Muscle layer of duodenum (tissue), 2 donors: ENCODE measurements at regions not wholly inside any gene's neighbourhood (a gene's known extent, or its start where the extent isn't known, plus 50 kb on each side); places are given as distances from the start of the nearest gene placed in this dataset.

Source experiments
- H3K27ac ChIP-seq: one replicate; pipeline ENCODE4 v1.7.0; 2013; ENCODE audit warnings: mild to moderate bottlenecking, low read length
- H3K27me3 ChIP-seq: one replicate; pipeline ENCODE4 v1.7.0; 2013; ENCODE audit warnings: low read depth, mild to moderate bottlenecking, control low read depth, low read length
- H3K36me3 ChIP-seq, 2 donors: one replicate each; pipeline ENCODE4 v1.7.0; 2013; ENCODE audit warnings: low read length in 2 of 2, control low read depth in 1 of 2, mild to moderate bottlenecking in 1 of 2; ENCODE audit not compliant: insufficient read depth in 2 of 2, control insufficient read depth in 1 of 2
- H3K4me1 ChIP-seq, 2 donors: one replicate each; pipeline ENCODE4 v1.7.0; 2013; ENCODE audit warnings: low read length in 2 of 2, mild to moderate bottlenecking in 2 of 2, control low read depth in 1 of 2, moderate library complexity in 1 of 2; ENCODE audit not compliant: insufficient read depth in 2 of 2, control insufficient read depth in 1 of 2
- H3K4me3 ChIP-seq, 2 donors: one replicate each; pipeline ENCODE4 v1.7.0; 2013; ENCODE audit warnings: low read length in 2 of 2, low read depth in 1 of 2, mild to moderate bottlenecking in 1 of 2
- H3K9me3 ChIP-seq, 2 donors: one replicate each; pipeline ENCODE4 v1.7.0; 2013; ENCODE audit warnings: low read length in 2 of 2, control low read depth in 1 of 2, mild to moderate bottlenecking in 1 of 2; ENCODE audit not compliant: control insufficient read depth in 1 of 2
- donor health status: healthy.

DNA sequence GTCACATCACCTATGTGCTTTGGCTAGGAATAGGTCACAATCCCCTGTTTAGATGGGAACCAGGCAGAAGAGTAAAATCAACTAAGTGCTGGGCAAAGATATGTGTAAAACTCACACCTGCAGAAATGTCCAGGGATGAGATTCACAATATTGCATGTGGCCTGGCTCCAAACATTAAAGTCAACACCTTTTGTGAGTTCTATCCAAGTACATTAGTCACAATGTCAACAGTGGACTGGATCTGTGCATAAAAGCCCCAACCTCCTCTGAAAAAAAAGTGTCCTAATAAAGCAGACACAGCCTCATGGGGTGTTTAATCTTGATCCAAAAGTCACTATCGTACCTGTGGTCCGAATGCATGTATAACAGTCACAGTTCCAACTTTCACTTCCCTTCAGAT is 1990.3 kb downstream of the TP53TG3F start:
- no peaks in the 10 kb centered on the region for H3K27me3 ChIP-seq
- H3K4me3 ChIP-seq: no peak overlapping the region
- H3K9me3 ChIP-seq: peaks cover 5 to 42% of the 10 kb centered on the region in 2 donors
- H3K27ac ChIP-seq: no peak overlapping the region
- H3K36me3 ChIP-seq: no peaks in the 10 kb centered on the region
- no peaks in the 10 kb centered on the region for H3K4me1 ChIP-seq

DNA sequence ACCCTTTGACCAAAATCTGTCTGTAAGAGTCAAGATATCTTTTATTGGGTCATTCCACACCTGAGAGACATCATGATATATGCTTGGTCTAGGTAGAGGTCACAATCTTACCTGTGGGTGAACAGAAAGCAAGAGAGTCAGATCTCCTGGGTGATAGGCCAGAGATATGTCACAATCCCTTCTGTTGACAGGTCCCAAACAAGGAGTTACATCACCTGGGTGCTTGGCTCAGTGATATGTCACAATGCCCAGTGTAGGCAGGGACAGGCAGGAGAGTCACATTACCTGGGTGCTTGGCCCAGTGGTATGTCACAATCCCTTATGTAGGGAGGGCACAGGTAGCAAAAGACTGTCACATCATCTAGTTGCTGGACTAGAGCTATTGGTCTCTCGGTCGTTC is 1991.2 kb downstream of the TP53TG3F start:
- no peaks in the 10 kb centered on the region for H3K27me3 ChIP-seq
- no peak overlapping the region for H3K27ac ChIP-seq
- no peak overlapping the region for H3K4me3 ChIP-seq
- no peaks in the 10 kb centered on the region for H3K4me1 ChIP-seq
- H3K36me3 ChIP-seq: no peaks in the 10 kb centered on the region
- H3K9me3 ChIP-seq: peaks cover 5 to 44% of the 10 kb centered on the region in 2 donors

DNA sequence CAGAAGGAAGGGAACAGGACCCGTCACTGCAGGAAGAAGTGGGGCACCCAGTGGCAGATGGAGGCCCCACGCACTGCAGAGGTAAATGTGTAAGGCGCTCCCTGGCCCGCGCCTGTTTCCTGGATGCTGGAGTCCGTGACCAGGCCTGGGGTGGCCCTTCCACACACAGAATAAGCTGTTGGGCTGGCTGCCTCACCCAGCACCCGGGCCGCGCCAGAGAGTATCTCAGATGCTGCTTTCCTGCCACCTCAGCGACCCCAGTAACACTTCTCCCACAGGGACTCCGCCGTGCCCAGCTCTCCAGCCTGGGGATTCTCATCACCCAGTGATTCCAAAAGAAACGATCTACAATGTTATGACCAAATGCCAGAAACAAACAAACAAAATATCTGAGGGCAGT is 1993.1 kb downstream of the TP53TG3F start:
- Histone ChIP-seq H3K4me1 (no peaks in the 10 kb centered on the region), H3K36me3 (no peaks in the 10 kb centered on the region), H3K27me3 (no peaks in the 10 kb centered on the region), H3K4me3 (no peak overlapping the region), H3K9me3 (peaks cover 0 to 35% of the 10 kb centered on the region in 2 donors), H3K27ac (no peak overlapping the region)

DNA sequence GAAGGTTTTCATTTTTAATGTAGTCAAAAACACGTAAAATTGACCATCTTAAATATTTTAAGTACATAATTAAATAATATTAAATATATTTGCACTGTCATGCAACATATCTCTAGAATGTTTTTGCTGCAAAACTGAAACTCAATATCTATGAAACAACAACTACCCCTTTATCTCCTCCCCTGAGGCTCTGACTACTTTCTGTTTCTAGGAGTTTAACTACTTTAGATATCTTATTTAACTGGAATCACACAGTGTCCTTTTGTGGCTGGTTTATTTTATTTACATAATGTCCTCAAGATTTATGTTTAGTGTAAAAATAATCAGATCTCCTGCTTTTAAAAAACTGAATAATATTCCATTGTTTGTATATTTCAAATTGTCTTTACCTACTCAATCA is 2003.9 kb downstream of the TP53TG3F start:
- Histone ChIP-seq H3K9me3 (no peaks in the 10 kb centered on the region), H3K4me3 (no peak overlapping the region), H3K4me1 (no peaks in the 10 kb centered on the region), H3K27me3 (no peaks in the 10 kb centered on the region), H3K36me3 (no peaks in the 10 kb centered on the region), H3K27ac (no peak overlapping the region)

DNA sequence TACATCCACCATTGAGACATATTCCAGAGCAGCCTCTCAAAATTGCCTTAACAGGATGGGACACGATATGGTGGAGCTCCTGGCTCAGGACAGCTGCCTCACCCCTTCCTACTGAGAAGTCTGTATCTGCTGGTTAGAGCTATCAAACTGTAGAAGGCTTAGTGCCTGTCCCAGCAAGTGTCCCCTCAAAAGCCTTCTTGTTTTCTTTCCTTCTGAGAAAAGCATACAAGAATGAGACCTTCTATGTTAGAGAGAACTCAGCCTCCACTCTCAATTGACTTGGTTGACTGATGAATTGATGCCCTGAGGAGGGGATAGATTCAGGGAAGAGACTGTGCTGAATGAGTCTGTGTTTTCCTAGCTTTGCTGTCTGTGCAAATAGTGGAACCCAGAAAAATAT is 2020.9 kb downstream of the TP53TG3F start:
- no peaks in the 10 kb centered on the region for H3K27me3 ChIP-seq
- H3K4me1 ChIP-seq: no peaks in the 10 kb centered on the region
- no peak overlapping the region for H3K27ac ChIP-seq
- no peak overlapping the region for H3K4me3 ChIP-seq
- H3K9me3 ChIP-seq: no peaks in the 10 kb centered on the region
- no peaks in the 10 kb centered on the region for H3K36me3 ChIP-seq

DNA sequence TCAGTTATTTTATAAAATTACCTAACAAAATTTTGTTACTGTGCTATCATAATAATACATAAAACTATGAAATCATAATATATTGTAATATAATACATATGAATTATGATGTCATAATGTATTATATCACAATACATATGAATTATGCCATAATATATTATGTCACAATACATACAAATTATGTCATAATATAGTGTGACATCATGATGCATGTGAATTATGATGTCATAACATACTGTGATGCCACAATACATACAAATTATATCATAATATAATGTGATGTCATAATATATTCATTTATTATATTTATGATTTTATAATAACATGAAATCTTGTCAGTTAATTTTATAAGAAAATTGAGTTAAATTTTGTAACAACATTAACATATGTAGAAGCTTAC is 2021.6 kb downstream of the TP53TG3F start:
- Histone ChIP-seq H3K4me3 (no peak overlapping the region), H3K4me1 (no peaks in the 10 kb centered on the region), H3K9me3 (peaks cover 0 to 4% of the 10 kb centered on the region in 2 donors), H3K36me3 (no peaks in the 10 kb centered on the region), H3K27ac (no peak overlapping the region), H3K27me3 (no peaks in the 10 kb centered on the region)

DNA sequence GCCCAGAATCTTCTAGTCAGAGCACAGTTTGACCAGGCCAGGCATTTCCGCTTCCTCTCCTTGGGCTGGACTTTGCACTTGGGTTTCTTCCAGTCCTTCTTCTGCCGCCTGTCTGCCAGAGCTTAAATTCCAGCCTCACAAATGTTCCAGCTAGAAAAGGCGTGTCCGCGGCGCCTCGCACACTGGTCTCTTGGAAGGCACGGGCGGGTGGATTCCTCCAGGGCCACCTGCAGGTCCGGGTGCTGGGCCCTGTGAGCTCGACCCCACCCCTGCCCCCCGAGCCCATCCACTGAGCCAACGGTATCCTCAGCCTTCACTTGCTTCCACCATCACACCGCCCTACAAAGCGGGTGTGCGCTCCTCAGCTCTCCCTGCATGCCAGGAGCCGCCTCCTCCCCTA is 2026.5 kb downstream of the TP53TG3F start:
- no peak overlapping the region for H3K27ac ChIP-seq
- no peak overlapping the region for H3K4me3 ChIP-seq
- peaks cover 0 to 6% of the 10 kb centered on the region in 2 donors for H3K9me3 ChIP-seq
- no peaks in the 10 kb centered on the region for H3K27me3 ChIP-seq
- H3K4me1 ChIP-seq: no peaks in the 10 kb centered on the region
- no peaks in the 10 kb centered on the region for H3K36me3 ChIP-seq

DNA sequence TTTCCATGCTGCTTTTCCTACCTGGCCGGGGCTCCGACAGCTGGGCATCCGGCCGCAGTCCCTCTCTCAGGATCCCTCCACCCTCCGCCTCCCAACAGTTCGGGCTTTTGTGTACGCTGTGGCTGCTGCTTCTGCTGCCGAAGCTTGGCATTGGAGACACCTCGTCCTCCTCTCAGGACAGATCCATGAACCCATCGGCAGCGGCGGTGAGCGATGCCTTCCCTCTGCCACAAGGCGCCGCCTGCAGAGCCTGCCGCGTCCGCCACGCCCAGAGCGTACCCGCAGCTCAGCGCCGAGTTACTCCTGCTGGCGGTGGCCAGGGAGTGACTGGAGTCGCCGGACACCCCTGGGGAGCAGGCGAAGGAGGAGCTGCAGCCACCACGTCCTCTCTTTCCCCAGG is 2032.8 kb downstream of the TP53TG3F start:
- H3K27ac ChIP-seq: no peak overlapping the region
- no peak overlapping the region for H3K4me3 ChIP-seq
- no peaks in the 10 kb centered on the region for H3K36me3 ChIP-seq
- no peaks in the 10 kb centered on the region for H3K4me1 ChIP-seq
- H3K9me3 ChIP-seq: no peaks in the 10 kb centered on the region
- H3K27me3 ChIP-seq: no peaks in the 10 kb centered on the region

DNA sequence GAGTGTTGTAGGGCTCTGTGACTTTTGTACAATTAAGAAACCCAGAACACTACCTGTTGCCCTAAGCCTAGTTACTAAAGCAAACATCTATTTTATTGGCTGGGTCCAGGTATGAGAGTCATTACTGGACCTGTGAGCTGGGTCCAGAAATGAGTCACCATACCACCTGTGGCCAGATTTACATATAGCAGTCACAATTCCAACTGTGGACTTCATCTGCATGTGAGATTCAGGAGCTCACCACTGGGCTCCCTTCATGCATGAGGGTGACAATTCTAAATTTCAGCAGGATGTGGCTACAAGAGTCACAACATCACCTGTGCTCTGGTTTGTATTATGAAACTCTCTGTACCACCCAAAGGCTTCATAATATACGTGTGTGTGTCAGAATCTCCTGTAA is 2038.0 kb downstream of the TP53TG3F start:
- Histone ChIP-seq H3K9me3 (no peaks in the 10 kb centered on the region), H3K27me3 (no peaks in the 10 kb centered on the region), H3K4me1 (no peaks in the 10 kb centered on the region), H3K27ac (no peak overlapping the region), H3K36me3 (no peaks in the 10 kb centered on the region), H3K4me3 (no peak overlapping the region)

DNA sequence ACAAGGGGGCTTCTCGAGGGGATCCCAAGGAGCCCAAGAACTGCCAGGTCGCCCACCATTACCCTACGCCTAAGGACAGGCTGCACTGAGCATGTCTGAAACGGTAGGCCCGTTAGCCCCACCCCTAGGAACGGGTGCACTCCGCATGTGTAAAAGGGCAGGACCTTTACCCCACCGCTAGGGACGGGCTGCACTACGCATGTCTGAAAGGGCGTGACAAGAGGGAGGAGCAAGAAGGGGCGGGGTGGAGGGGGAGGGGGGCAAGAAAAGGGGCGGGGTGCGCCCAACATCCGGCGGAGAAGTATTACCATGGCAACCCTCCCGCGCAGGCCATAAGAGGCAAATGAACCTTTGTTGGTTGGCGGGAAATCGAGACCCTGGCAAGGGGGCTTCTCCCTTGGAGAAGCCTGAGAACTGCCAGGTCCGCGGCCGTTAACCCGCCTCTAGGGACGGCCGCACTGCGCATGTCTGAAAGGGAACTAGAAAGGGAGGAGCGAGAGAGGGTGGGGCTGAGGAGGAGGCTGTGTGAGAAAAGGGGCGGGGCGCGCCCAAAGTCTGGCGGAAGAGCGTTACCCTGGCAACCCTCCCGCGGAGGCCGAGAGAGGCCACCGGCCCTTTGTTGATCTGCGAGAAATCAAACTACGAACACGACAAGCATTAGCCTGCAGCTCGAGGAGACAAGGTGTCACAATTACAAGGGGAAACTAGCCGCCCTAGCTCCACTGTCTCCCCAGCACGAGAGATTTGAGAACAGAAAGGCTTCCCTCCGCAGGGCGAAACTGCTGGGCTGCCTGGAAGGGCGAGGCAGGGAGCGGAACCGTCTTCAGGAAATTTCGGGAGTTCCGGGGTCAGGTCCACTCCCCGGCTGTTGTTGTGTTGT is 2046.8 kb downstream of the TP53TG3F start:
- Histone ChIP-seq H3K36me3 (no peaks in the 10 kb centered on the region), H3K4me1 (no peaks in the 10 kb centered on the region), H3K27ac (no peak overlapping the region), H3K9me3 (peaks cover 0 to 6% of the 10 kb centered on the region in 2 donors), H3K4me3 (no peak overlapping the region), H3K27me3 (no peaks in the 10 kb centered on the region)

DNA sequence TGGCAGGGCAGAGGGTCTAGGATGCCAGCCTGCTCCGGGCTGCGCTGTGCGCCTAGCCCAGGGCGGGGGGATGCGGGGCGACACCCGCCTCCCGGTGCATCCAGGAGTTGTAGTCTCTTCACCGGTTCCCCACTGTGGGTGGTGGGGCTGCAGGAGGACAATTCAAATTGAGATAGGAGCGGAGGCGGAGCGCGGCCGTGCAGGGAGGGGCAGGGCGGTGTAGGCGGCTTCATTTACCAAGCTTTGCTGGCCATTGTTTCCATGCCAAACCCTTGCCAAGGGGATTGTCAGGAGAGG is 2047.4 kb downstream of the TP53TG3F start:
- H3K4me1 ChIP-seq: no peaks in the 10 kb centered on the region
- no peak overlapping the region for H3K27ac ChIP-seq
- H3K4me3 ChIP-seq: no peak overlapping the region
- H3K9me3 ChIP-seq: peaks cover 0 to 6% of the 10 kb centered on the region in 2 donors
- no peaks in the 10 kb centered on the region for H3K36me3 ChIP-seq
- H3K27me3 ChIP-seq: no peaks in the 10 kb centered on the region

DNA sequence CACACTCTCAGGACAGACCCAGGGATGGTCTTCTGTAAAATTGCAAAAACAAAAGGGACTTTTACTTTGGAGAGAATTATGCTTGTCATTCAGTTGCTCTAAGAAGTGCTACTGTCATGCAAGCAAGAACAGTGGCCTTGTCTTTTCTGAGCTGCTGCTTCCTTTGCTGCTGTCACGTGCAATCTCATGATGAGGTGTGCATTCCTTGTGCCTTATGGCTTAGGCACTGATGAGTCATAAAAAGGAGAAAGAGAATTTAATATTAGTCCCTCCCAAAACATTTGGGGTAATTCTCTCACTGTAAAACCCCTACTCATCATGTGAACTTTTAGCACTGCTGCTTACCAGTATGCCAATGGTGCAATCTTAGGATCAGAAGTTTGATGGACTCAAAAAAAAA is 2051.3 kb downstream of the TP53TG3F start:
- Histone ChIP-seq H3K27me3 (no peaks in the 10 kb centered on the region), H3K27ac (no peak overlapping the region), H3K9me3 (peaks cover 0 to 6% of the 10 kb centered on the region in 2 donors), H3K4me3 (no peak overlapping the region), H3K36me3 (no peaks in the 10 kb centered on the region), H3K4me1 (no peaks in the 10 kb centered on the region)
